Right lobe of liver (tissue), 4 donors: ENCODE measurements at regions not wholly inside any gene's neighbourhood (a gene's known extent, or its start where the extent isn't known, plus 50 kb on each side); places are given as distances from the start of the nearest gene placed in this dataset.

ENCODE experiments used
- POLR2A ChIP-seq: fragments of 450-650 bp; IDR thresholded peaks from one replicate; pipeline ENCODE4 v1.6.1; 2017; ENCODE audit warnings: antibody characterized with exemption, mild to moderate bottlenecking
- TF ChIP-seq, protein P1 (sequence below), 4 donors: fragments of 200-600 bp in 3 of 4; fragments of 450-650 bp in 1 of 4; IDR thresholded peaks; one replicate each; pipeline versions ENCODE4 v1.5.1 to v1.8.0; 2016 to 2022; ENCODE audit warnings: antibody characterized with exemption in 4 of 4, mild to moderate bottlenecking in 2 of 4
- donor health status: DM: no; HTN: no; CAD: no.
- donor health status: DM: no; HTN: no; CAD: no.
- donor health status: DM: no; HTN: yes; CAD: no.

- TF ChIP-seq POLR2A, result no peak
- TF ChIP-seq, protein P1, sequence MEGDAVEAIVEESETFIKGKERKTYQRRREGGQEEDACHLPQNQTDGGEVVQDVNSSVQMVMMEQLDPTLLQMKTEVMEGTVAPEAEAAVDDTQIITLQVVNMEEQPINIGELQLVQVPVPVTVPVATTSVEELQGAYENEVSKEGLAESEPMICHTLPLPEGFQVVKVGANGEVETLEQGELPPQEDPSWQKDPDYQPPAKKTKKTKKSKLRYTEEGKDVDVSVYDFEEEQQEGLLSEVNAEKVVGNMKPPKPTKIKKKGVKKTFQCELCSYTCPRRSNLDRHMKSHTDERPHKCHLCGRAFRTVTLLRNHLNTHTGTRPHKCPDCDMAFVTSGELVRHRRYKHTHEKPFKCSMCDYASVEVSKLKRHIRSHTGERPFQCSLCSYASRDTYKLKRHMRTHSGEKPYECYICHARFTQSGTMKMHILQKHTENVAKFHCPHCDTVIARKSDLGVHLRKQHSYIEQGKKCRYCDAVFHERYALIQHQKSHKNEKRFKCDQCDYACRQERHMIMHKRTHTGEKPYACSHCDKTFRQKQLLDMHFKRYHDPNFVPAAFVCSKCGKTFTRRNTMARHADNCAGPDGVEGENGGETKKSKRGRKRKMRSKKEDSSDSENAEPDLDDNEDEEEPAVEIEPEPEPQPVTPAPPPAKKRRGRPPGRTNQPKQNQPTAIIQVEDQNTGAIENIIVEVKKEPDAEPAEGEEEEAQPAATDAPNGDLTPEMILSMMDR (IDR thresholded peaks at IDR 0.05), result no peak
Measured at GRCh38 chr2:65931056-65931455, 498.7 kb upstream of the SPRED2 start.
